PFSK-1 (cell line): ENCODE measurements at regions not wholly inside any gene's neighbourhood (a gene's known extent, or its start where the extent isn't known, plus 50 kb on each side); places are given as distances from the start of the nearest gene placed in this dataset.

Experiments used
- FOXP2 ChIP-seq: optimal IDR thresholded peaks from 2 replicates; pipeline ENCODE3; 2011; ENCODE audit warnings: borderline replicate concordance, control low read depth, inconsistent platforms; ENCODE audit not compliant: insufficient read depth; ENCODE audit errors: extremely low read length, extremely low read depth
- POLR2AphosphoS5 ChIP-seq: IDR thresholded peaks from 2 replicates; pipeline ENCODE4 v1.6.1; 2012; ENCODE audit warnings: low read depth, mild to moderate bottlenecking, control low read depth, low read length, moderate library complexity
- REST ChIP-seq, 2 experiments: IDR thresholded peaks; 2 replicates each; pipeline versions ENCODE4 v1.6.1 to v1.8.0; 2011 to 2012; ENCODE audit warnings: low read depth in 2 of 2, low read length in 2 of 2, control low read depth in 1 of 2, inconsistent platforms in 1 of 2, mild to moderate bottlenecking in 1 of 2, moderate library complexity in 1 of 2; ENCODE audit not compliant: insufficient read depth in 1 of 2
- SIN3A ChIP-seq: IDR thresholded peaks from 2 replicates; pipeline ENCODE4 v1.6.1; 2012; ENCODE audit warnings: mild to moderate bottlenecking, low read length, moderate library complexity, borderline replicate concordance; ENCODE audit not compliant: insufficient read depth
- TAF1 ChIP-seq: IDR thresholded peaks from 2 replicates; pipeline ENCODE4 v1.6.1; 2012; ENCODE audit warnings: low read length, control low read depth, borderline replicate concordance; ENCODE audit not compliant: insufficient read depth

- no peak for TF ChIP-seq TAF1
- TF ChIP-seq REST (IDR thresholded peaks at IDR 0.05; ENCODE audit: insufficient read depth in 1 of 2, low read depth in 2 of 2, low read length in 2 of 2), result no peak
- TF ChIP-seq SIN3A, result no peak
- TF ChIP-seq FOXP2, result no peak
- TF ChIP-seq POLR2AphosphoS5, result no peak
These were observed 95.0 kb upstream of the GADL1 start for GRCh38 chr3:30989276-30990030.

- TF ChIP-seq FOXP2 (no peak), POLR2AphosphoS5 (no peak), REST (IDR thresholded peaks at IDR 0.05; ENCODE audit: insufficient read depth in 1 of 2, low read depth in 2 of 2, low read length in 2 of 2) (no peak), SIN3A (no peak), TAF1 (no peak)
These were observed 102.0 kb upstream of the GADL1 start for GRCh38 chr3:30996467-30996866.

GRCh38 chr3:31002730-31003129, 108.3 kb upstream of the GADL1 start:
- no peak for TF ChIP-seq SIN3A
- no peak for TF ChIP-seq POLR2AphosphoS5
- TF ChIP-seq REST (IDR thresholded peaks at IDR 0.05; ENCODE audit: insufficient read depth in 1 of 2, low read depth in 2 of 2, low read length in 2 of 2), result no peak
- no peak for TF ChIP-seq FOXP2
- no peak for TF ChIP-seq TAF1

- TF ChIP-seq REST (IDR thresholded peaks at IDR 0.05; ENCODE audit: insufficient read depth in 1 of 2, low read depth in 2 of 2, low read length in 2 of 2) (no peak), FOXP2 (no peak), SIN3A (no peak), POLR2AphosphoS5 (no peak), TAF1 (no peak)
These were observed 109.7 kb upstream of the GADL1 start for GRCh38 chr3:31004025-31004678.

- TF ChIP-seq POLR2AphosphoS5 (no peak), FOXP2 (no peak), SIN3A (no peak), TAF1 (no peak), REST (IDR thresholded peaks at IDR 0.05; ENCODE audit: insufficient read depth in 1 of 2, low read depth in 2 of 2, low read length in 2 of 2) (no peak)
These were observed 114.5 kb upstream of the GADL1 start for GRCh38 chr3:31008994-31009393.
